Kidney (tissue), 13 donors: ENCODE measurements at regions not wholly inside any gene's neighbourhood (a gene's known extent, or its start where the extent isn't known, plus 50 kb on each side); places are given as distances from the start of the nearest gene placed in this dataset.

Experiments
- DNase-seq, 5 donors: peaks; one replicate each; pipeline ENCODE4 v3.0.0-alpha.2; 2013 to 2020
- FAIRE-seq: peaks from 2 replicates; lab custom pipeline; 2012; peaks lifted over from hg19 to GRCh38; lab: Jason Lieb, UNC
- H3K27ac ChIP-seq, 2 donors: one replicate each; pipeline ENCODE4 v1.7.0; 2013; ENCODE audit warnings: low read depth in 2 of 2, low read length in 2 of 2, inconsistent platforms in 1 of 2
- H3K27me3 ChIP-seq: one replicate; pipeline ENCODE4 v1.7.1; 2013; ENCODE audit warnings: low read length, inconsistent platforms; ENCODE audit not compliant: control insufficient read depth, insufficient read depth
- H3K36me3 ChIP-seq, 3 donors: one replicate each; pipeline versions ENCODE4 v1.7.0 to v1.7.1; 2013; ENCODE audit warnings: low read length in 3 of 3, control low read depth in 1 of 3, inconsistent platforms in 1 of 3; ENCODE audit not compliant: insufficient read depth in 3 of 3, control insufficient read depth in 2 of 3
- H3K4me1 ChIP-seq, 3 donors: one replicate each; pipeline versions ENCODE4 v1.7.0 to v1.7.1; 2013; ENCODE audit warnings: low read length in 3 of 3, inconsistent platforms in 1 of 3, low read depth in 1 of 3; ENCODE audit not compliant: control insufficient read depth in 2 of 3, insufficient read depth in 2 of 3
- H3K4me3 ChIP-seq, 3 donors: one replicate each; pipeline versions ENCODE4 v1.7.0 to v1.8.1; 2013; ENCODE audit warnings: low read length in 3 of 3, control low read depth in 1 of 3, inconsistent platforms in 1 of 3
- H3K9ac ChIP-seq, 3 donors: one replicate each; pipeline versions ENCODE4 v1.7.0 to v1.7.1; 2013; ENCODE audit warnings: low read length in 3 of 3, control low read depth in 1 of 3, inconsistent platforms in 1 of 3
- H3K9me3 ChIP-seq, 3 donors: one replicate each; pipeline versions ENCODE4 v1.7.0 to v1.7.1; 2013; ENCODE audit warnings: low read length in 3 of 3, control low read depth in 1 of 3, inconsistent platforms in 1 of 3; ENCODE audit not compliant: control insufficient read depth in 2 of 3, insufficient read depth in 1 of 3
- CTCF ChIP-seq: IDR thresholded peaks from 3 replicates; pipeline ENCODE4 v1.5.1; 2012; ENCODE audit warnings: mild to moderate bottlenecking, moderate library complexity, borderline replicate concordance; ENCODE audit not compliant: insufficient read depth; ENCODE audit errors: extremely low read depth
- intact Hi-C: fragments of 100-400 bp; cut with DNase I; formaldehyde crosslinking; loops from one replicate; pipeline ENCODE4 v1.11.1; 2022
- donor health status: control.
- donor health status: control.
- donor health status: control.
- donor health status: control.
- donor health status: control.
- donor health status: DM: yes; HTN: yes; CAD: no.
- donor health status: Normal renal cell carcinoma (clear cell type).

- Histone ChIP-seq H3K9me3 (peaks cover 0 to 10% (median 0%) of the 10 kb centered on the region in 3 donors), H3K4me3 (no peak overlapping the region), H3K9ac (no peak overlapping the region), H3K27me3 (no peaks in the 10 kb centered on the region), H3K4me1 (no peaks in the 10 kb centered on the region), H3K36me3 (no peaks in the 10 kb centered on the region), H3K27ac (no peak overlapping the region)
- DNase-seq (no peak), FAIRE-seq (no peak)
- intact Hi-C loops, result no loop called here
- TF ChIP-seq CTCF, result no peak
Measured at GRCh38 chr10:4626919-4627318, 199.1 kb upstream of the AKR1E2 start.

DNA sequence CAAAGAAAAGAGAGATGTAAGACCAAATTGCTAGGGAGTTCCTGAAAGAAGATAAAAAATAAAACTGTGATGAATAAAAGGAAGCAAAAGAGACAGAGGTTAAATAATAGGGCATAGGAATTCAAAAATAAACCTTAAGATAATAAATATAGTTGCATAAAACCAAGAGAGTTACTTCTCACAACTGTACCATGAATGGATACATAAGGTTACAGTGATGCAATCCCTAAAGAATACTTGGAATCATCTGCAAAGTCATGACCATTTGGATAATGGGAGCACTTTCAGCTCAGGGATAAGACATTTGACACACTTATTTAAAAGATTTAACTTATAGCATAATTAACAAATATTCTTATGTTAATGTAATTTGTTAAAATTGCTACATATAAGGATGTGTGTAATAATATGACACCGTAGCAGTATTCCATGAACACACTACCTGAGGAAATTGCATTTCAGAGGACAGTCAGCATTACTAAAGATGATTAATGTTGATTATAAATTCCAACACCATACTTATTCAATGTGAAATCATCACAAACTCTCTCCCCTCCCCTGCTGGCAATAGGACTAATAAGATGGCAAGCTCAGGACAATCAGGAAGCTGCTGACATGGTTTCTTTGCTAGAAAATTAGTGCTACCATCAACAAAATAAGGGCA is 202.1 kb upstream of the AKR1E2 start:
- intact Hi-C loops, result no loop called here
- H3K9me3 ChIP-seq, result peaks cover 0 to 10% (median 0%) of the 10 kb centered on the region in 3 donors
- H3K27me3 ChIP-seq, result no peaks in the 10 kb centered on the region
- H3K4me3 ChIP-seq, result no peak overlapping the region
- H3K9ac ChIP-seq, result no peak overlapping the region
- DNase-seq (no peak), FAIRE-seq (no peak)
- H3K4me1 ChIP-seq, result no peaks in the 10 kb centered on the region
- H3K27ac ChIP-seq, result no peak overlapping the region
- no peaks in the 10 kb centered on the region for H3K36me3 ChIP-seq
- no peak for TF ChIP-seq CTCF

GRCh38 chr10:4623200-4623599 is 202.8 kb upstream of the AKR1E2 start:
- DNase-seq (no peak), FAIRE-seq (no peak)
- Histone ChIP-seq H3K9ac (no peak overlapping the region), H3K4me1 (no peaks in the 10 kb centered on the region), H3K27me3 (no peaks in the 10 kb centered on the region), H3K4me3 (no peak overlapping the region), H3K9me3 (peaks cover 0 to 10% (median 0%) of the 10 kb centered on the region in 3 donors), H3K27ac (no peak overlapping the region), H3K36me3 (no peaks in the 10 kb centered on the region)
- intact Hi-C loops, result no loop called here
- no peak for TF ChIP-seq CTCF

DNA sequence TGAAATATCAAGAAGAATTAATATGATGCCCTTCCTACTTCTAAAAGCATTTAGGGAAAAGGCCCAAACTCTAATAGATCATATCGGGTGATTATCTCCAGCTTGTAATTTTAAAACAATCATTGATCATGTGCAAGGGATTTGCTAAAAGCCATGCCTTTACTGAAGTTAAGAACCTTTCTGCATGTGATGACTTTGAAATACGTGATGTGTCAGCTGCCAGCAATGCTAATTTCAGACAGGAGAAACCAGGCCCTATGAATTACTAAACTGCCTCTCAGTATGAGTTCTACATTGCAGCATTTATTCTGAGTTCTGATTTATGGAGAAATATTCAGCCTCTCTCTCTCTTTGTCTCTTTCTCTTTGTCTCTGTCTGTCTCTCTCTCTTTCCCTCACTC is 203.6 kb upstream of the AKR1E2 start:
- FAIRE-seq (no peak), DNase-seq (no peak)
- intact Hi-C loops, result no loop called here
- Histone ChIP-seq H3K36me3 (no peaks in the 10 kb centered on the region), H3K27me3 (no peaks in the 10 kb centered on the region), H3K27ac (no peak overlapping the region), H3K9ac (no peak overlapping the region), H3K4me1 (no peaks in the 10 kb centered on the region), H3K9me3 (peaks cover 0 to 6% (median 0%) of the 10 kb centered on the region in 3 donors), H3K4me3 (no peak overlapping the region)
- no peak for TF ChIP-seq CTCF
